Activated naive CD8-positive, alpha-beta T cell treated with anti-CD3 and anti-CD28 coated beads, Interleukin-2, amount 50 U/mL, for 24 hours (primary cell): ENCODE measurements at regions not wholly inside any gene's neighbourhood (a gene's known extent, or its start where the extent isn't known, plus 50 kb on each side); places are given as distances from the start of the nearest gene placed in this dataset.
"Not testable (repeated sequence)": the region's sequence is repeated elsewhere in the genome, so short reads cannot be mapped to it uniquely, and the experiment has no call there.

Source experiments
- ATAC-seq: fragments of 150-1000 bp; cut with Tn5 transposase; one replicate; pipeline ENCODE4 v1.10.0; 2021
- DNase-seq: peaks from one replicate; pipeline ENCODE4 v3.0.0; 2021
- H3K27ac Mint-ChIP-seq: one replicate; pipeline ENCODE4 v1.8.0; 2021; ENCODE audit warnings: mild to moderate bottlenecking, mixed read lengths
- H3K27me3 Mint-ChIP-seq: one replicate; pipeline ENCODE4 v1.8.0; 2021; ENCODE audit warnings: mixed read lengths
- H3K36me3 Mint-ChIP-seq: one replicate; pipeline ENCODE4 v1.8.0; 2021; ENCODE audit warnings: low read depth, mixed read lengths
- H3K4me1 Mint-ChIP-seq: one replicate; pipeline ENCODE4 v1.8.0; 2021; ENCODE audit warnings: mixed read lengths
- H3K4me3 Mint-ChIP-seq: one replicate; pipeline ENCODE4 v1.8.0; 2021; ENCODE audit warnings: mild to moderate bottlenecking, moderate library complexity, mixed read lengths
- H3K9me3 Mint-ChIP-seq: one replicate; pipeline ENCODE4 v1.8.0; 2021; ENCODE audit warnings: mixed read lengths

- Mint-ChIP-seq H3K36me3 (no peaks in the 10 kb centered on the region), H3K9me3 (no peaks in the 10 kb centered on the region), H3K27me3 (peaks cover 4% of the 10 kb centered on the region), H3K4me1 (no peaks in the 10 kb centered on the region), H3K4me3 (no peak overlapping the region), H3K27ac (no peak overlapping the region)
- ATAC-seq (no peak), DNase-seq (no peak)
These were observed 121.7 kb upstream of the TSHZ3 start for GRCh38 chr19:31470952-31471351.

- no peak for ATAC-seq
- H3K4me1 Mint-ChIP-seq, result no peaks in the 10 kb centered on the region
- no peak for DNase-seq
- H3K27ac Mint-ChIP-seq, result no peak overlapping the region
- no peaks in the 10 kb centered on the region for H3K27me3 Mint-ChIP-seq
- H3K4me3 Mint-ChIP-seq, result no peak overlapping the region
- H3K9me3 Mint-ChIP-seq, result peaks cover 10% of the 10 kb centered on the region
- no peaks in the 10 kb centered on the region for H3K36me3 Mint-ChIP-seq
These were observed 129.0 kb upstream of the TSHZ3 start for GRCh38 chr19:31478241-31478640.

GRCh38 chr19:31483226-31483857 is 134.1 kb upstream of the TSHZ3 start:
- Mint-ChIP-seq H3K9me3 (peaks cover 23% of the 10 kb centered on the region), H3K27me3 (no peaks in the 10 kb centered on the region), H3K4me3 (no peak overlapping the region), H3K36me3 (no peaks in the 10 kb centered on the region), H3K27ac (no peak overlapping the region), H3K4me1 (no peaks in the 10 kb centered on the region)
- ATAC-seq (no peak), DNase-seq (no peak)

- not testable (repeated sequence) for H3K27ac Mint-ChIP-seq, H3K27me3 Mint-ChIP-seq, ATAC-seq, H3K4me3 Mint-ChIP-seq, H3K4me1 Mint-ChIP-seq, H3K36me3 Mint-ChIP-seq, DNase-seq
- peaks cover 17% of the 10 kb centered on the region for H3K9me3 Mint-ChIP-seq
These were observed 135.7 kb upstream of the TSHZ3 start for GRCh38 chr19:31484858-31485410.

- Mint-ChIP-seq H3K27me3 (no peaks in the 10 kb centered on the region), H3K27ac (no peak overlapping the region), H3K36me3 (no peaks in the 10 kb centered on the region), H3K4me3 (no peak overlapping the region), H3K4me1 (no peaks in the 10 kb centered on the region), H3K9me3 (peaks cover 17% of the 10 kb centered on the region)
- ATAC-seq (no peak), DNase-seq (no peak)
These were observed 136.2 kb upstream of the TSHZ3 start for GRCh38 chr19:31485472-31485871.

- peaks cover under 1% of the 10 kb centered on the region for H3K9me3 Mint-ChIP-seq
- no peak overlapping the region for H3K4me3 Mint-ChIP-seq
- H3K27ac Mint-ChIP-seq, result no peak overlapping the region
- no peaks in the 10 kb centered on the region for H3K4me1 Mint-ChIP-seq
- DNase-seq, result no peak
- no peak for ATAC-seq
- no peaks in the 10 kb centered on the region for H3K36me3 Mint-ChIP-seq
- no peaks in the 10 kb centered on the region for H3K27me3 Mint-ChIP-seq
These were observed 142.0 kb upstream of the TSHZ3 start for GRCh38 chr19:31491242-31491641.

GRCh38 chr19:31492050-31492449 is 142.8 kb upstream of the TSHZ3 start:
- no peaks in the 10 kb centered on the region for H3K9me3 Mint-ChIP-seq
- ATAC-seq, result no peak
- H3K4me3 Mint-ChIP-seq, result no peak overlapping the region

GRCh38 chr19:31496076-31496475 is 146.8 kb upstream of the TSHZ3 start:
- Mint-ChIP-seq H3K4me3 (no peak overlapping the region), H3K9me3 (no peaks in the 10 kb centered on the region), H3K4me1 (no peaks in the 10 kb centered on the region), H3K27me3 (no peaks in the 10 kb centered on the region), H3K36me3 (no peaks in the 10 kb centered on the region), H3K27ac (no peak overlapping the region)
- DNase-seq (no peak), ATAC-seq (no peak)

More at GRCh38 chr19:31492050-31492449, 142.8 kb upstream of the TSHZ3 start:
- Mint-ChIP-seq H3K4me1 (no peaks in the 10 kb centered on the region), H3K36me3 (no peaks in the 10 kb centered on the region), H3K27me3 (no peaks in the 10 kb centered on the region), H3K27ac (no peak overlapping the region)
- DNase-seq, result no peak

GRCh38 chr19:31497709-31498108 is 148.5 kb upstream of the TSHZ3 start:
- H3K27me3 Mint-ChIP-seq, result no peaks in the 10 kb centered on the region
- ATAC-seq, result no peak
- H3K4me1 Mint-ChIP-seq, result no peaks in the 10 kb centered on the region
- H3K27ac Mint-ChIP-seq, result no peak overlapping the region
- no peaks in the 10 kb centered on the region for H3K36me3 Mint-ChIP-seq
- no peak for DNase-seq
- no peak overlapping the region for H3K4me3 Mint-ChIP-seq
- no peaks in the 10 kb centered on the region for H3K9me3 Mint-ChIP-seq

- no peaks in the 10 kb centered on the region for H3K36me3 Mint-ChIP-seq
- H3K4me1 Mint-ChIP-seq, result no peaks in the 10 kb centered on the region
- no peaks in the 10 kb centered on the region for H3K9me3 Mint-ChIP-seq
These were observed 149.5 kb upstream of the TSHZ3 start for GRCh38 chr19:31498781-31499180.

GRCh38 chr19:31499281-31500196 is 150.3 kb upstream of the TSHZ3 start:
- ATAC-seq, result no peak
- H3K36me3 Mint-ChIP-seq, result no peaks in the 10 kb centered on the region
- no peaks in the 10 kb centered on the region for H3K4me1 Mint-ChIP-seq

More at GRCh38 chr19:31498781-31499180, 149.5 kb upstream of the TSHZ3 start:
- Mint-ChIP-seq H3K27ac (no peak overlapping the region), H3K4me3 (no peak overlapping the region), H3K27me3 (no peaks in the 10 kb centered on the region)
- no peak for ATAC-seq
- DNase-seq, result no peak

GRCh38 chr19:31500197-31500830 is 151.1 kb upstream of the TSHZ3 start:
- Mint-ChIP-seq H3K4me1 (no peaks in the 10 kb centered on the region), H3K4me3 (no peak overlapping the region), H3K36me3 (no peaks in the 10 kb centered on the region), H3K9me3 (no peaks in the 10 kb centered on the region), H3K27me3 (no peaks in the 10 kb centered on the region), H3K27ac (no peak overlapping the region)
- ATAC-seq (no peak), DNase-seq (no peak)

More at GRCh38 chr19:31499281-31500196, 150.3 kb upstream of the TSHZ3 start:
- Mint-ChIP-seq H3K27ac (no peak overlapping the region), H3K27me3 (no peaks in the 10 kb centered on the region), H3K9me3 (no peaks in the 10 kb centered on the region), H3K4me3 (no peak overlapping the region)
- DNase-seq, result no peak

- H3K27ac Mint-ChIP-seq, result no peak overlapping the region
- H3K27me3 Mint-ChIP-seq, result peaks cover 1% of the 10 kb centered on the region
- no peaks in the 10 kb centered on the region for H3K36me3 Mint-ChIP-seq
- H3K4me1 Mint-ChIP-seq, result no peaks in the 10 kb centered on the region
- ATAC-seq (no peak), DNase-seq (no peak)
- no peak overlapping the region for H3K4me3 Mint-ChIP-seq
- no peaks in the 10 kb centered on the region for H3K9me3 Mint-ChIP-seq
These were observed 151.7 kb upstream of the TSHZ3 start for GRCh38 chr19:31500946-31501345.

- Mint-ChIP-seq H3K36me3 (no peaks in the 10 kb centered on the region), H3K4me1 (no peaks in the 10 kb centered on the region), H3K27me3 (peaks cover 1% of the 10 kb centered on the region), H3K4me3 (no peak overlapping the region), H3K27ac (no peak overlapping the region), H3K9me3 (no peaks in the 10 kb centered on the region)
- no peak for DNase-seq
- ATAC-seq, result no peak
These were observed 152.4 kb upstream of the TSHZ3 start for GRCh38 chr19:31501427-31502195.
